Fibroblast of the aortic adventitia (primary cell): ENCODE measurements at regions not wholly inside any gene's neighbourhood (a gene's known extent, or its start where the extent isn't known, plus 50 kb on each side); places are given as distances from the start of the nearest gene placed in this dataset.
"Not testable (repeated sequence)": the region's sequence is repeated elsewhere in the genome, so short reads cannot be mapped to it uniquely, and the experiment has no call there.

Experiments
- DNase-seq: peaks from one replicate; pipeline ENCODE4 v3.0.0-alpha.2; 2010; ENCODE audit warnings: low read depth
- H3K4me3 ChIP-seq: 2 replicates; pipeline ENCODE4 v1.5.1; 2011; ENCODE audit warnings: low read depth, mild to moderate bottlenecking, control low read depth, low read length, moderate library complexity
- TF ChIP-seq, protein P1 (sequence below): IDR thresholded peaks from 2 replicates; pipeline ENCODE4 v1.5.1; 2011; ENCODE audit warnings: mild to moderate bottlenecking, low read length, control low read depth, inconsistent platforms; ENCODE audit not compliant: insufficient read depth

GRCh38 chr6:27138837-27139755 is 108.4 kb upstream of the PRSS16 start:
- peak overlapping the region; percentile 76 for H3K4me3 ChIP-seq
- DNase-seq = peak; percentile 54
- TF ChIP-seq, protein P1, sequence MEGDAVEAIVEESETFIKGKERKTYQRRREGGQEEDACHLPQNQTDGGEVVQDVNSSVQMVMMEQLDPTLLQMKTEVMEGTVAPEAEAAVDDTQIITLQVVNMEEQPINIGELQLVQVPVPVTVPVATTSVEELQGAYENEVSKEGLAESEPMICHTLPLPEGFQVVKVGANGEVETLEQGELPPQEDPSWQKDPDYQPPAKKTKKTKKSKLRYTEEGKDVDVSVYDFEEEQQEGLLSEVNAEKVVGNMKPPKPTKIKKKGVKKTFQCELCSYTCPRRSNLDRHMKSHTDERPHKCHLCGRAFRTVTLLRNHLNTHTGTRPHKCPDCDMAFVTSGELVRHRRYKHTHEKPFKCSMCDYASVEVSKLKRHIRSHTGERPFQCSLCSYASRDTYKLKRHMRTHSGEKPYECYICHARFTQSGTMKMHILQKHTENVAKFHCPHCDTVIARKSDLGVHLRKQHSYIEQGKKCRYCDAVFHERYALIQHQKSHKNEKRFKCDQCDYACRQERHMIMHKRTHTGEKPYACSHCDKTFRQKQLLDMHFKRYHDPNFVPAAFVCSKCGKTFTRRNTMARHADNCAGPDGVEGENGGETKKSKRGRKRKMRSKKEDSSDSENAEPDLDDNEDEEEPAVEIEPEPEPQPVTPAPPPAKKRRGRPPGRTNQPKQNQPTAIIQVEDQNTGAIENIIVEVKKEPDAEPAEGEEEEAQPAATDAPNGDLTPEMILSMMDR = no peak

DNA sequence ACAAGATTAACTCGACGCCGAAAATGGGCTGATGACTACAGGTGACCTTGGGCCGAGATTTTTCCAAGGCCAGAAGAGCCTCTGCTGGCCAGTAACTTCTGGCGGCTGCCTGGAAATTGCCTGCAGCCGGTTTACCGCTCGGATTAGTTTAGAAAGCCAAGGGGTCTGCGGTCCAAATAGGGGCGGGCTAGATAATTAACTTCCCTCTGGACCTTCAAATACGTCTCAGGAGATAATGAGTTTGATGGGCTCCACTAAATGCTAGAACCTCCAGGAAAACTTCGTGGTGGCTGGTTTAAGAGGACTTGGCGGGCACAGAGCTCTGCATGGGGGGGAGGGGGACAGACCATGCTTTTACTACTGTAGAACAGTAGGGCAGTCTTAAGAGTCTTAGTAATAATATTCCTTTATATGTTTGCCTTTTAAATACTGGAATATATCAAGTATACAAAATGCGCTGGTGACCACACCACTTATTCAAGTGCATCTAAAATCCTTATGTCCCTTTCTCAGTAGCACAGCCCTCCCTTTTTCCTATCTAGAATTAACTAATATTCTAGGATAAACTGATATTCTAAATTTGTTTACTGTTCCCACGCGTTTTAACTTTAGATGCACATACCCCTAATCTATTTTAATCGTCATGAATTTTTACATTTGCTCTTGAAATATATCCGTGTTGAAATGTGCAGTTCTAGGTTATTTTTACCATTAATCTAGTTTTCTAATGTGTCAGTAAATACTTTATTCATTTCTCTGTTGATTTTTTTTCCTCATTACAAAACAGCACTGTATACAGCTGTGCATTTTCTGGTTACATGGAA is 107.5 kb upstream of the PRSS16 start:
- DNase-seq = peak; percentile 21
- TF ChIP-seq, protein P1 = no peak
- H3K4me3 ChIP-seq = peak overlapping the region; percentile 76

- TF ChIP-seq, protein P1 = no peak
- DNase-seq = no peak
- no peak overlapping the region for H3K4me3 ChIP-seq
These were observed 106.4 kb upstream of the PRSS16 start for GRCh38 chr6:27140999-27141528.

GRCh38 chr6:27141529-27142015 is 105.9 kb upstream of the PRSS16 start:
- TF ChIP-seq, protein P1 = no peak
- no peak overlapping the region for H3K4me3 ChIP-seq
- DNase-seq = no peak

GRCh38 chr6:27143020-27143388 is 104.5 kb upstream of the PRSS16 start:
- DNase-seq, H3K4me3 ChIP-seq: not testable (repeated sequence)

DNA sequence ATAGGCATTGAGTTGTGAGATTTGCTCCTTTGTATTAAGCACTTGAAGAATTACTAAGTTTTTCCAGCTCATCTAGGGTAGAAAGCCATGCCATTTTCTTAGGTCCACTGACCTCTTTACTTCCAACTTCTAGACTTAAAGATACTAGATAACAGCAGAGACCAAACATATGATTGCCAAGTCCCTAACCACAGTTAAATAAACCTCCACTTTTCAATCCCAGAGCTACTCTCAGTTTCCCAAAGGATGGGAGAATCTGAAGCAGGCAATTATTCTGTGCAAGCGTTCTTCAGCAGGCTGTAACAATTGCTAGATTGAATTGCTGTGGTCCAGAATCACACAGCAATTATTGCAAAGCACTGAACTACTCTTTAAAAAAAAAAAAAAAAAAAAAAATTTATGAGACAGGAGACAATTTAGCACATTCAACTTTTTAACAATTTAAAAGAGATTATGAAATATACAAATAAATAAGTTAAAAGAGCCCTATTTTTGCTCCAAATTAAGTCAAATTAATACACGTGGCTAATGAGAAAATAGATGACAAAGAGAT is 104.0 kb upstream of the PRSS16 start:
- H3K4me3 ChIP-seq = no peak overlapping the region
- TF ChIP-seq, protein P1 = no peak
- DNase-seq = no peak
